Brain microvascular endothelial cell (primary cell): ENCODE measurements at regions not wholly inside any gene's neighbourhood (a gene's known extent, or its start where the extent isn't known, plus 50 kb on each side); places are given as distances from the start of the nearest gene placed in this dataset.

Experiments used
- DNase-seq: peaks from one replicate; pipeline ENCODE4 v3.0.0-alpha.2; 2020
- H3K27ac ChIP-seq: fragments of 250-450 bp; sonication (Bioruptor Pico); 2 replicates; pipeline ENCODE4 v1.5.1; 2020; ENCODE audit warnings: mild to moderate bottlenecking, moderate library complexity
- H3K27me3 ChIP-seq: fragments of 250-450 bp; sonication (Bioruptor Pico); replicated peaks from 2 replicates; pipeline ENCODE4 v1.5.1; 2020; ENCODE audit warnings: mild to moderate bottlenecking
- H3K36me3 ChIP-seq: fragments of 250-450 bp; sonication (Bioruptor Pico); replicated peaks from 2 replicates; pipeline ENCODE4 v1.5.1; 2020; ENCODE audit warnings: mild to moderate bottlenecking
- H3K4me3 ChIP-seq: 2 replicates; pipeline ENCODE4 v1.5.1; 2011; ENCODE audit warnings: low read depth, mild to moderate bottlenecking, control low read depth, low read length, moderate library complexity
- in situ Hi-C: cut with HindIII; loops from 2 replicates; pipeline ENCODE4 v1.10.0; 2017; ENCODE audit warnings: low sequenced_read_pairs, low pct_ligation_motif_present
- TF ChIP-seq, protein P1 (sequence below): IDR thresholded peaks from 2 replicates; pipeline ENCODE4 v1.5.1; 2011; ENCODE audit warnings: low read depth, mild to moderate bottlenecking, moderate library complexity, low read length, control low read depth, inconsistent platforms; ENCODE audit errors: missing control alignments

DNA sequence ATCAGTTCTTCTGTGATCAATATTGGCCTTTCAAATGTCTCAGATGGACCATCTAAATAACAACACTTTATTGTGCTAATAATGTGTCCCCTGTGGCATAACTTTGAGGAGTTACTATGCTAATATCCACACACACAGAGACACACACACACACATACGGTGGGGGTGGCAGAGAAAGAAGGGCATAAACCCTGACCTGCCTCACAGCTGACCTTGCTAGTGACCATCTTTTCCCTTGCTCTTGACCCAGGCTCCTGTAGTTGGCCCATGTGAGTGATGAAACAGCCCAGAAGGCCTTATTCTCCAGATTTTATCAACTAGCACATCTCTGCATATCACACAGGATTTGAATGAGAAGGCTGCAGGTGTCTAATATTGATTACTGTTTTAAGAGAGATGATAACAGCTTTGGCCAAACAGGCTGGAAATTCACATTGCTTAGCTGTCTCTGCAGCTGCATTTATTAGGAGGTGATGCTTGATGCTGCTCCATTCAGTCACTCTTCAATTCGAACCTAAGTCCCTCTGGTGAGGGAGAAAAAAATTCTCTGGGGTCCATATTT is 176.4 kb downstream of the ACTR3 start:
- TF ChIP-seq, protein P1, sequence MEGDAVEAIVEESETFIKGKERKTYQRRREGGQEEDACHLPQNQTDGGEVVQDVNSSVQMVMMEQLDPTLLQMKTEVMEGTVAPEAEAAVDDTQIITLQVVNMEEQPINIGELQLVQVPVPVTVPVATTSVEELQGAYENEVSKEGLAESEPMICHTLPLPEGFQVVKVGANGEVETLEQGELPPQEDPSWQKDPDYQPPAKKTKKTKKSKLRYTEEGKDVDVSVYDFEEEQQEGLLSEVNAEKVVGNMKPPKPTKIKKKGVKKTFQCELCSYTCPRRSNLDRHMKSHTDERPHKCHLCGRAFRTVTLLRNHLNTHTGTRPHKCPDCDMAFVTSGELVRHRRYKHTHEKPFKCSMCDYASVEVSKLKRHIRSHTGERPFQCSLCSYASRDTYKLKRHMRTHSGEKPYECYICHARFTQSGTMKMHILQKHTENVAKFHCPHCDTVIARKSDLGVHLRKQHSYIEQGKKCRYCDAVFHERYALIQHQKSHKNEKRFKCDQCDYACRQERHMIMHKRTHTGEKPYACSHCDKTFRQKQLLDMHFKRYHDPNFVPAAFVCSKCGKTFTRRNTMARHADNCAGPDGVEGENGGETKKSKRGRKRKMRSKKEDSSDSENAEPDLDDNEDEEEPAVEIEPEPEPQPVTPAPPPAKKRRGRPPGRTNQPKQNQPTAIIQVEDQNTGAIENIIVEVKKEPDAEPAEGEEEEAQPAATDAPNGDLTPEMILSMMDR: no peak
- H3K36me3 ChIP-seq: no peaks in the 10 kb centered on the region
- H3K4me3 ChIP-seq: no peak overlapping the region
- H3K27me3 ChIP-seq: no peaks in the 10 kb centered on the region
- DNase-seq: no peak
- in situ Hi-C loops: no loop called here
- no peak overlapping the region for H3K27ac ChIP-seq

DNA sequence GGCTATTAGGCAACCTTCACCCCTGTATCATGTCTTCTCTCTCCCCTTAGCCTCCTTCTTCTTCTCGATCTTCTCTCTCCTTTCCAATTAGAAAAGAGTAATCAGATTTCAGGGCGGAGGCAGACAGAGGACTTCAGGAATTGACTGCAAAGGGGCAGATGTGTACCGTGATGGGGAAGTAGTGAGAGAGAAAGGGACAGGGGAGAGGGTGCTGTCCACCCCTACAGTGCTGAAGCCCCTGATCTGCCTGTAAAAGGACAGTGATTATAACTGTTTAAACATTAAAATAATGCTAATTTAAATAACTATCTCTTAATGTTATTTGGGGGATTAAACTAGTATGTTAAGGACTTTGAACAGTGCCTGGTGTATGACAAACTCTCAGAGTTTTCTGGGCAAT is 178.5 kb downstream of the ACTR3 start:
- Histone ChIP-seq H3K27me3 (no peaks in the 10 kb centered on the region), H3K27ac (no peak overlapping the region), H3K4me3 (no peak overlapping the region), H3K36me3 (no peaks in the 10 kb centered on the region)
- TF ChIP-seq, protein P1: no peak
- in situ Hi-C loops: no loop called here
- no peak for DNase-seq

DNA sequence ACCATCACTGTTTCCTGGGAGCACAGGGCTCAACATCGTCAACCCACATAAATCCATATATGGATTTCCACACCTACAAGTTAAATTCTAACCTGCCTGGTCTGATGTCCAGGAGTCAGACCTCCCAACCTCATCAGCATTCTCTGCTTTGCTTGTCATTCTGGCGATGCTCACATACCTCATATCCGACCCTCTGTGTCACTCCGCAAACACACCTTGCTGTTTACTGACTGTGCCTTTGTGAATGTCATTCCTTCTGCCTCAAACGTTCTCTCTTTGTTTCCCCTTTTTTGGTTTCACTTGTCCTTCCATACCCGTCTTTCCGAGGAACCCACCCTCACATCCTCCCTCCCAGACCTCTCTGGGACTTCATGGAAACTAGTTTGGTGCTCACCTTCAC is 187.1 kb downstream of the ACTR3 start:
- TF ChIP-seq, protein P1: no peak
- DNase-seq: no peak
- H3K27me3 ChIP-seq: no peaks in the 10 kb centered on the region
- no peak overlapping the region for H3K27ac ChIP-seq
- H3K4me3 ChIP-seq: no peak overlapping the region
- H3K36me3 ChIP-seq: no peaks in the 10 kb centered on the region
- in situ Hi-C loops: no loop called here

DNA sequence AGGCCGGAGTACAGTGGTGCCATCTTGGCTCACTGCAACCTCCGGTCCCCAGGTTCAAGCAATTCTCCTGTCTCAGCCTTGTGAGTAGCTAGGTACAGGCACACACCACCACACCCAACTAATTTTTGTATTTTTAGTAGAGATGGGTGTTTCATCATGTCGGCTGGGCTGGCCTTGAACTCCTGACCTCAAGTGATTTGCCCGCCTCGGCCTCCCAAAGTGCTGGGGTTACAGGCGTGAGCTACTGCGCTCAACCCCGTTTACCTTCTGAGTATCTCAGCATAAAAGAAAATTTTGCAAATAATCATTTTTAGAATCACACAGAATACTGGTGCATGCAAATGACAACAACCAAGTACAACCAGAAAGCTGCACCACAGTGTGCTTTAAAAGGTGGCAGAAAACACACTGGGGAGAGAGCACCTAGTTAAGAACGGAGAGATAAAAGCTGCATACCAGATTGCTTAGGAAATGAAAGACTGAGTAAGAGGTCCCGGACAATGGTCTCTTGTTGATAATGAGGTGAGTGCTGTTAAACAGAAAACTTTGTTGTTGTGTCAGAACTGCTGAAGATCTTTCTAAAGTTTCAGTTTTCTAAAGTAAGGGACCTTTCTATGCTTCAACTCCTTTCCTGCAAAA is 189.6 kb downstream of the ACTR3 start:
- Histone ChIP-seq H3K36me3 (no peaks in the 10 kb centered on the region), H3K27me3 (no peaks in the 10 kb centered on the region), H3K4me3 (no peak overlapping the region), H3K27ac (no peak overlapping the region)
- in situ Hi-C loops: no loop called here
- TF ChIP-seq, protein P1: no peak
- no peak for DNase-seq

DNA sequence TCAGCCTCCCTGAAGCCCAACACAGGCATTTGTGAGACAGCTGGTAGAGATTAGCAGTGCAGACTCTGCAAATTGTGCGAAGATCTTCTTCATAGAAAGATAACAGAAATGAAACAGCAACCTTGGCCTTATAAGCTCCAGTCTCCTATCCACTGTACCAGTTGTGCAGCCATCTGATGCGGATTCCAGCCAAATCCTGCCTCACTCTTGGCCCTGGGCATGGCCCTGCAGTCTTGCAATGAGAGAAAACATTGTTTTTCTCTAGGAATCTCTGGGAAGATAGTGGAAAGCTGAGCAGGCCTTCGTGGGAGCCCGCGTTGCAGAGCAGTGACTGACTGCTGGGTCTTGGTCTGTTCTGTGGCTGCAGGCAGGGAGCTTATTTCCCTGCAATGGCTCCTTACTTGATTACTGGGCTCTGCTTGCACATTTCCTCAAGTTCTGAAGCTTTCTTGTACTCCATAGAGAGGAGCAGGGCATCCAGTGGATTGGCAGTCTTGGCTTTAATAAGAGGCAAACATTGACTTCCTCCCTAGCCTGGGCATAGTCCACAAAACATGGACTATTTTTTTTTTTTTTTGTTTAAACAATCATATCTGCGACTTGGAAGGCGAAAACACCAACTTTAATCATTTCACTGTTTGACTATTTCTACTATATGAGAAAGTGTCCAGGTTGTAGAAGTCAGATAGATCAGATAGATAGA is 193.0 kb downstream of the ACTR3 start:
- TF ChIP-seq, protein P1: no peak
- no peak for DNase-seq
- H3K27ac ChIP-seq: no peak overlapping the region
- no peaks in the 10 kb centered on the region for H3K27me3 ChIP-seq
- in situ Hi-C loops: no loop called here
- H3K4me3 ChIP-seq: no peak overlapping the region
- H3K36me3 ChIP-seq: no peaks in the 10 kb centered on the region
